K562 (cell line): ENCODE measurements at regions not wholly inside any gene's neighbourhood (a gene's known extent, or its start where the extent isn't known, plus 50 kb on each side); places are given as distances from the start of the nearest gene placed in this dataset.

Source experiments
- ATAC-seq: fragments of 200-7000 bp; cut with Tn5 transposase; 3 replicates; pipeline ENCODE4 v1.9.1; 2020; ENCODE audit warnings: moderate library complexity
- BruUV-seq: library from RNA; stranded (reverse); fragments of 400-500 nt; replicated peaks from 2 replicates; lab custom pipeline; 2021; lab: Mats Ljungman, UMichigan
- CTCF ChIA-PET: fragments of 300-600 bp; formaldehyde crosslinking; extraction: SDS; loops from one replicate; lab custom pipeline; 2021; ENCODE audit warnings: low intra/inter-chr PET ratio; lab: Yijun Ruan, JAX
- POLR2A ChIA-PET: fragments of 300-600, 350-650 bp; sonication (Branson Sonifier 250); formaldehyde crosslinking; extraction: SDS; loops from one replicate; lab custom pipeline; 2021; ENCODE audit warnings: antibody characterized with exemption, inconsistent platforms; lab: Yijun Ruan, JAX
- DNase-seq, 4 experiments: peaks; one replicate each; pipeline versions ENCODE4 v3.0.0 to v3.0.0-alpha.2; 2011 to 2018; ENCODE audit warnings: low spot score in 3 of 4, mixed read lengths in 3 of 4; ENCODE audit errors: extremely low read depth in 1 of 4
- FAIRE-seq: peaks from 2 replicates; lab custom pipeline; 2011; peaks lifted over from hg19 to GRCh38; lab: Jason Lieb, UNC
- H2AFZ ChIP-seq: 2 replicates; pipeline ENCODE4 v1.6.0; 2011; ENCODE audit warnings: low read depth, low read length, control low read depth, inconsistent platforms
- H3K27ac ChIP-seq: fragments of 200-600 bp; 3 replicates; pipeline ENCODE4 v1.8.0; 2011; ENCODE audit warnings: low read depth, mild to moderate bottlenecking, control low read depth, inconsistent platforms, low read length, moderate library complexity, mixed read lengths; ENCODE audit errors: extremely low read depth
- H3K27me3 ChIP-seq, 2 experiments: fragments of 300-600 bp in 1 of 2; 2 replicates in 1 of 2; 3 replicates in 1 of 2; pipeline versions ENCODE4 v1.6.0 to v1.8.0; 2011; ENCODE audit warnings: inconsistent platforms in 2 of 2, low read length in 2 of 2, mild to moderate bottlenecking in 1 of 2, mixed read lengths in 1 of 2, moderate library complexity in 1 of 2; ENCODE audit not compliant: control insufficient read depth in 2 of 2, insufficient read depth in 2 of 2
- H3K36me3 ChIP-seq: fragments of 300-600 bp; 3 replicates; pipeline ENCODE4 v1.8.0; 2011; ENCODE audit warnings: mild to moderate bottlenecking, low read length, inconsistent platforms; ENCODE audit not compliant: control insufficient read depth, insufficient read depth
- H3K4me1 ChIP-seq, 2 experiments: fragments of 200-600 bp in 1 of 2; replicated peaks in 1 of 2; 2 replicates in 1 of 2; 3 replicates in 1 of 2; pipeline versions ENCODE4 v1.5.1 to v1.8.0; 2011; ENCODE audit warnings: inconsistent platforms in 2 of 2, low read length in 2 of 2, mild to moderate bottlenecking in 1 of 2, mixed read lengths in 1 of 2, moderate library complexity in 1 of 2; ENCODE audit not compliant: control insufficient read depth in 2 of 2, insufficient read depth in 2 of 2
- H3K4me2 ChIP-seq: 2 replicates; pipeline ENCODE4 v1.6.1; 2011; ENCODE audit warnings: low read length, control low read depth, inconsistent platforms, mixed read lengths; ENCODE audit not compliant: insufficient read depth
- H3K4me3 ChIP-seq: fragments of 200-600 bp; sonication (generic), shearing (Covaris generic); 2 replicates; pipeline ENCODE4 v1.5.1; 2016; ENCODE audit warnings: control low read depth, inconsistent platforms
- H3K79me2 ChIP-seq: fragments of 200-600 bp; 3 replicates; pipeline ENCODE4 v1.8.0; 2011; ENCODE audit warnings: low read length, inconsistent platforms; ENCODE audit not compliant: control insufficient read depth, insufficient read depth
- H3K9ac ChIP-seq, 2 experiments: 2 replicates each; pipeline versions ENCODE4 v1.6.0 to v1.6.1; 2011; ENCODE audit warnings: low read depth in 2 of 2, low read length in 2 of 2, control low read depth in 1 of 2, inconsistent platforms in 1 of 2, mild to moderate bottlenecking in 1 of 2, mixed read lengths in 1 of 2; ENCODE audit not compliant: insufficient read depth in 1 of 2
- H3K9me1 ChIP-seq: one replicate; pipeline ENCODE4 v1.6.0; 2011; ENCODE audit warnings: inconsistent platforms, mild to moderate bottlenecking, low read length, moderate library complexity; ENCODE audit not compliant: control insufficient read depth, insufficient read depth
- H3K9me3 ChIP-seq: replicated peaks from 2 replicates; pipeline ENCODE4 v1.5.1; 2011; ENCODE audit warnings: low read depth, low read length, inconsistent platforms; ENCODE audit not compliant: control insufficient read depth, insufficient read depth
- H4K20me1 ChIP-seq: replicated peaks from 2 replicates; pipeline ENCODE4 v1.6.1; 2011; ENCODE audit warnings: low read length, inconsistent platforms, mixed read lengths; ENCODE audit not compliant: control insufficient read depth, insufficient read depth
- ERF ChIP-seq: fragments of 450-650 bp; formaldehyde crosslinking; IDR thresholded peaks from 2 replicates; pipeline ENCODE4 v1.4.0; 2020; ENCODE audit warnings: mild to moderate bottlenecking, mixed read lengths
- HNRNPK ChIP-seq: fragments of 200-400 bp; formaldehyde crosslinking; IDR thresholded peaks from one replicate; pipeline ENCODE4 v1.6.1; 2018; ENCODE audit warnings: mild to moderate bottlenecking, low read depth, low read length; ENCODE audit not compliant: poor library complexity, severe bottlenecking
- PYGO2 ChIP-seq: fragments of 450-650 bp; IDR thresholded peaks from 2 replicates; pipeline ENCODE4 v1.6.1; 2016; ENCODE audit warnings: mild to moderate bottlenecking, missing genetic modification characterization, moderate library complexity, missing compliant biosample characterization
- TCF7 ChIP-seq: sonication (generic); IDR thresholded peaks from 2 replicates; pipeline ENCODE4 v1.6.1; 2016; ENCODE audit warnings: antibody characterized with exemption, borderline replicate concordance
- ZFP1 ChIP-seq: fragments of 450-650 bp; formaldehyde crosslinking; IDR thresholded peaks from 2 replicates; pipeline ENCODE4 v1.4.0; 2020; ENCODE audit warnings: mild to moderate bottlenecking, mixed read lengths
- ZNF124 ChIP-seq: sonication (generic); formaldehyde crosslinking; IDR thresholded peaks from 2 replicates; pipeline ENCODE4 v1.8.1; 2022; ENCODE audit warnings: missing genetic modification reagents
- WGBS: fragments of 100-300 bp; shearing (Covaris generic); methylation state at CpG from one replicate; pipeline ENCODE4 v1.1.6; 2016; ENCODE audit warnings: low coverage, mixed read lengths; ENCODE audit not compliant: insufficient coverage; ENCODE audit errors: missing lambda C conversion rate; 5-methylcytosine and 5-hydroxymethylcytosine counted together
- in situ Hi-C: fragments of 300-500 bp; cut with MboI; formaldehyde crosslinking; loops from 4 replicates; pipeline ENCODE4 v1.15.0; 2018; ENCODE audit warnings: inconsistent platforms, mixed read lengths
- intact Hi-C: fragments of 100-400 bp; cut with micrococcal nuclease; formaldehyde crosslinking; loops from 2 replicates; pipeline ENCODE4 v1.14.2; 2022
- TF ChIP-seq, protein P1 (sequence below): fragments of 450-650 bp; IDR thresholded peaks from 2 replicates; pipeline ENCODE4 v1.6.1; 2014; ENCODE audit warnings: low read depth, mild to moderate bottlenecking, moderate library complexity, borderline replicate concordance
- TF ChIP-seq, protein P2 (sequence below): sonication (generic); formaldehyde crosslinking; IDR thresholded peaks from 2 replicates; pipeline ENCODE4 v1.8.1; 2022; ENCODE audit warnings: missing genetic modification reagents
- TF ChIP-seq, protein P3 (sequence below): fragments of 450-650 bp; conservative IDR thresholded peaks from 2 replicates; pipeline ENCODE4 v1.6.1; 2016; ENCODE audit warnings: missing genetic modification characterization, low read depth, mild to moderate bottlenecking, control low read depth, missing compliant biosample characterization
- TF ChIP-seq, protein P4 (sequence below): IDR thresholded peaks from 2 replicates; pipeline ENCODE4 v1.6.1; 2016; ENCODE audit warnings: missing genetic modification characterization, missing compliant biosample characterization
- TF ChIP-seq, protein P5 (sequence below): sonication (generic); formaldehyde crosslinking; IDR thresholded peaks from 2 replicates; pipeline ENCODE4 v1.8.1; 2022; ENCODE audit warnings: missing genetic modification reagents
- TF ChIP-seq, protein P6 (sequence below): fragments of 200-400 bp; formaldehyde crosslinking; IDR thresholded peaks from 2 replicates; pipeline ENCODE4 v1.6.1; 2017; ENCODE audit warnings: mild to moderate bottlenecking, low read depth, low read length, moderate library complexity

DNA sequence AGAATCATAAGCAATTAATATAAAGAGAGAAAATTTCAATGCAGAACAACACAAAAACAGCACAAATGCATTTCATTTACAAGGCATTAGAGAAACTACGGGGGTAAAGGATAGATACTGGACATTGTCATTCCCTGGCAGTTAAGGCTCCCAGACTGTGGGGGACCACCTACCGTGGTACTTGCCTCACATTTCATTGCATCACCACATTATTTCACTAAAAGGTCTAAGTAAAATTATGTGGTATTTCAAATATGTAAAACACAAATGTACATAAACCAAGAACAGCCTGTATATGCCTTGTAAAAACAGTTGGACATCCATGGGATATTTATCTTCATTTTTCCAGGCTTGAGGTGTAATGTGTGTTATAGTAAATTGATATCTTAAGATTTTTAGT is 571.2 kb upstream of the ZNF462 start (continued):
- TF ChIP-seq, protein P1, sequence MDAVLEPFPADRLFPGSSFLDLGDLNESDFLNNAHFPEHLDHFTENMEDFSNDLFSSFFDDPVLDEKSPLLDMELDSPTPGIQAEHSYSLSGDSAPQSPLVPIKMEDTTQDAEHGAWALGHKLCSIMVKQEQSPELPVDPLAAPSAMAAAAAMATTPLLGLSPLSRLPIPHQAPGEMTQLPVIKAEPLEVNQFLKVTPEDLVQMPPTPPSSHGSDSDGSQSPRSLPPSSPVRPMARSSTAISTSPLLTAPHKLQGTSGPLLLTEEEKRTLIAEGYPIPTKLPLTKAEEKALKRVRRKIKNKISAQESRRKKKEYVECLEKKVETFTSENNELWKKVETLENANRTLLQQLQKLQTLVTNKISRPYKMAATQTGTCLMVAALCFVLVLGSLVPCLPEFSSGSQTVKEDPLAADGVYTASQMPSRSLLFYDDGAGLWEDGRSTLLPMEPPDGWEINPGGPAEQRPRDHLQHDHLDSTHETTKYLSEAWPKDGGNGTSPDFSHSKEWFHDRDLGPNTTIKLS: no peak
- TF ChIP-seq ZFP1 (CRISPR knock-in tag): no peak
- TF ChIP-seq PYGO2 (tag): no peak

DNA sequence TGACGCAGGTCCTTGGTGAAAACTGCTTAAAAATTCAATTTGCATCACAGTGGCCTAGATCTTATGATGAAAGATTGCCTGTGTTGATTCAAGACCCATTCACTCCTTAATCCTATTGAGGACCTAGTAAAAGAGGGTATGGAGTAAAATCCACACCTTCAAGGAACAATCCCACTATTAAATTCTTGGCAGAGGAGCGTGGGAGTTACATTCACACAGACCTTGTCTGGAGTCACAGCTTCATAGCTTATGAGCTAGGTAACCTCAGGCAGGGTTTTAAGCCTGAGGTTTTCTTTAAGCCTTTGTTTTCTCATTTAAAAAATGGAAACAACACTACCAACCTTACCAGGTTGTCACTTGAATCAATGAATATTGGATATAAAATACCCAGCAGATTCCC is 566.5 kb upstream of the ZNF462 start:
- 0% methylated on average over 2 of the region's 2 CpGs for WGBS
- BruUV-seq: no TSS peak
- Histone ChIP-seq H3K9me1 (no peaks in the 10 kb centered on the region), H3K4me1 (no peaks in the 10 kb centered on the region), H2AFZ (no peak overlapping the region), H3K79me2 (no peaks in the 10 kb centered on the region), H4K20me1 (no peaks in the 10 kb centered on the region), H3K27me3 (no peaks in the 10 kb centered on the region), H3K4me3 (no peak overlapping the region), H3K9me3 (no peaks in the 10 kb centered on the region), H3K36me3 (no peaks in the 10 kb centered on the region), H3K9ac (no peak overlapping the region), H3K27ac (no peak overlapping the region), H3K4me2 (no peak overlapping the region)
- in situ Hi-C loops: no loop called here
- no peak for ATAC-seq
- ChIA-PET CTCF (no interaction called here), POLR2A (no interaction called here)
- DNase-seq: no peak
- intact Hi-C loops: no loop called here
- FAIRE-seq: no peak
- TF ChIP-seq, protein P2, sequence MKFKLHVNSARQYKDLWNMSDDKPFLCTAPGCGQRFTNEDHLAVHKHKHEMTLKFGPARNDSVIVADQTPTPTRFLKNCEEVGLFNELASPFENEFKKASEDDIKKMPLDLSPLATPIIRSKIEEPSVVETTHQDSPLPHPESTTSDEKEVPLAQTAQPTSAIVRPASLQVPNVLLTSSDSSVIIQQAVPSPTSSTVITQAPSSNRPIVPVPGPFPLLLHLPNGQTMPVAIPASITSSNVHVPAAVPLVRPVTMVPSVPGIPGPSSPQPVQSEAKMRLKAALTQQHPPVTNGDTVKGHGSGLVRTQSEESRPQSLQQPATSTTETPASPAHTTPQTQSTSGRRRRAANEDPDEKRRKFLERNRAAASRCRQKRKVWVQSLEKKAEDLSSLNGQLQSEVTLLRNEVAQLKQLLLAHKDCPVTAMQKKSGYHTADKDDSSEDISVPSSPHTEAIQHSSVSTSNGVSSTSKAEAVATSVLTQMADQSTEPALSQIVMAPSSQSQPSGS (CRISPR knock-in tag): no peak
- TF ChIP-seq TCF7 (no peak), ZNF124 (no peak), ERF (CRISPR knock-in tag) (no peak), HNRNPK (no peak)
- TF ChIP-seq, protein P3, sequence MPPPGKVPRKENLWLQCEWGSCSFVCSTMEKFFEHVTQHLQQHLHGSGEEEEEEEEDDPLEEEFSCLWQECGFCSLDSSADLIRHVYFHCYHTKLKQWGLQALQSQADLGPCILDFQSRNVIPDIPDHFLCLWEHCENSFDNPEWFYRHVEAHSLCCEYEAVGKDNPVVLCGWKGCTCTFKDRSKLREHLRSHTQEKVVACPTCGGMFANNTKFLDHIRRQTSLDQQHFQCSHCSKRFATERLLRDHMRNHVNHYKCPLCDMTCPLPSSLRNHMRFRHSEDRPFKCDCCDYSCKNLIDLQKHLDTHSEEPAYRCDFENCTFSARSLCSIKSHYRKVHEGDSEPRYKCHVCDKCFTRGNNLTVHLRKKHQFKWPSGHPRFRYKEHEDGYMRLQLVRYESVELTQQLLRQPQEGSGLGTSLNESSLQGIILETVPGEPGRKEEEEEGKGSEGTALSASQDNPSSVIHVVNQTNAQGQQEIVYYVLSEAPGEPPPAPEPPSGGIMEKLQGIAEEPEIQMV: no peak
- TF ChIP-seq, protein P4, sequence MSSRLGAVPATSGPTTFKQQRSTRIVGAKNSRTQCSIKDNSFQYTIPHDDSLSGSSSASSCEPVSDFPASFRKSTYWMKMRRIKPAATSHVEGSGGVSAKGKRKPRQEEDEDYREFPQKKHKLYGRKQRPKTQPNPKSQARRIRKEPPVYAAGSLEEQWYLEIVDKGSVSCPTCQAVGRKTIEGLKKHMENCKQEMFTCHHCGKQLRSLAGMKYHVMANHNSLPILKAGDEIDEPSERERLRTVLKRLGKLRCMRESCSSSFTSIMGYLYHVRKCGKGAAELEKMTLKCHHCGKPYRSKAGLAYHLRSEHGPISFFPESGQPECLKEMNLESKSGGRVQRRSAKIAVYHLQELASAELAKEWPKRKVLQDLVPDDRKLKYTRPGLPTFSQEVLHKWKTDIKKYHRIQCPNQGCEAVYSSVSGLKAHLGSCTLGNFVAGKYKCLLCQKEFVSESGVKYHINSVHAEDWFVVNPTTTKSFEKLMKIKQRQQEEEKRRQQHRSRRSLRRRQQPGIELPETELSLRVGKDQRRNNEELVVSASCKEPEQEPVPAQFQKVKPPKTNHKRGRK (tag): no peak
- TF ChIP-seq, protein P5, sequence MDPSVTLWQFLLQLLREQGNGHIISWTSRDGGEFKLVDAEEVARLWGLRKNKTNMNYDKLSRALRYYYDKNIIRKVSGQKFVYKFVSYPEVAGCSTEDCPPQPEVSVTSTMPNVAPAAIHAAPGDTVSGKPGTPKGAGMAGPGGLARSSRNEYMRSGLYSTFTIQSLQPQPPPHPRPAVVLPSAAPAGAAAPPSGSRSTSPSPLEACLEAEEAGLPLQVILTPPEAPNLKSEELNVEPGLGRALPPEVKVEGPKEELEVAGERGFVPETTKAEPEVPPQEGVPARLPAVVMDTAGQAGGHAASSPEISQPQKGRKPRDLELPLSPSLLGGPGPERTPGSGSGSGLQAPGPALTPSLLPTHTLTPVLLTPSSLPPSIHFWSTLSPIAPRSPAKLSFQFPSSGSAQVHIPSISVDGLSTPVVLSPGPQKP (CRISPR knock-in tag): no peak
- TF ChIP-seq, protein P6, sequence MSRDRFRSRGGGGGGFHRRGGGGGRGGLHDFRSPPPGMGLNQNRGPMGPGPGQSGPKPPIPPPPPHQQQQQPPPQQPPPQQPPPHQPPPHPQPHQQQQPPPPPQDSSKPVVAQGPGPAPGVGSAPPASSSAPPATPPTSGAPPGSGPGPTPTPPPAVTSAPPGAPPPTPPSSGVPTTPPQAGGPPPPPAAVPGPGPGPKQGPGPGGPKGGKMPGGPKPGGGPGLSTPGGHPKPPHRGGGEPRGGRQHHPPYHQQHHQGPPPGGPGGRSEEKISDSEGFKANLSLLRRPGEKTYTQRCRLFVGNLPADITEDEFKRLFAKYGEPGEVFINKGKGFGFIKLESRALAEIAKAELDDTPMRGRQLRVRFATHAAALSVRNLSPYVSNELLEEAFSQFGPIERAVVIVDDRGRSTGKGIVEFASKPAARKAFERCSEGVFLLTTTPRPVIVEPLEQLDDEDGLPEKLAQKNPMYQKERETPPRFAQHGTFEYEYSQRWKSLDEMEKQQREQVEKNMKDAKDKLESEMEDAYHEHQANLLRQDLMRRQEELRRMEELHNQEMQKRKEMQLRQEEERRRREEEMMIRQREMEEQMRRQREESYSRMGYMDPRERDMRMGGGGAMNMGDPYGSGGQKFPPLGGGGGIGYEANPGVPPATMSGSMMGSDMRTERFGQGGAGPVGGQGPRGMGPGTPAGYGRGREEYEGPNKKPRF: no peak
